Adrenal gland (tissue), 9 donors: ENCODE measurements at regions not wholly inside any gene's neighbourhood (a gene's known extent, or its start where the extent isn't known, plus 50 kb on each side); places are given as distances from the start of the nearest gene placed in this dataset.
A peak's percentile ranks its signal among the peaks of the same experiment; 100 is the strongest.

Source experiments
- DNase-seq, 7 donors: peaks; one replicate each; pipeline ENCODE4 v3.0.0-alpha.2; 2019 to 2020
- H3K27ac ChIP-seq, 5 donors: fragments of 200-600 bp; sonication (generic) in 4 of 5; 1 replicate in 3 of 5; 2 replicates in 2 of 5; pipeline versions ENCODE4 v1.5.1 to v1.8.0; 2016 to 2020; ENCODE audit warnings: mild to moderate bottlenecking in 1 of 5
- H3K27me3 ChIP-seq: fragments of 200-600 bp; 2 replicates; pipeline ENCODE4 v1.8.0; 2021
- H3K36me3 ChIP-seq, 2 donors: fragments of 200-600 bp; replicated peaks in 1 of 2; 1 replicate in 1 of 2; 2 replicates in 1 of 2; pipeline versions ENCODE4 v1.5.1 to v1.8.0; 2018 to 2022
- H3K4me1 ChIP-seq, 2 donors: fragments of 200-600 bp; replicated peaks in 1 of 2; 1 replicate in 1 of 2; 2 replicates in 1 of 2; pipeline versions ENCODE4 v1.5.1 to v1.8.0; 2018 to 2021
- H3K4me3 ChIP-seq, 4 donors: fragments of 200-600 bp; sonication (generic) in 3 of 4; one replicate each; pipeline ENCODE4 v1.5.1; 2016 to 2018
- H3K9me3 ChIP-seq, 3 donors: fragments of 200-600 bp; sonication (generic) in 1 of 3; replicated peaks in 1 of 3; 1 replicate in 2 of 3; 2 replicates in 1 of 3; pipeline versions ENCODE4 v1.5.1 to v1.8.0; 2016 to 2021
- CTCF ChIP-seq, 6 experiments: fragments of 450-650 bp in 4 of 6; fragments of 200-600 bp in 2 of 6; sonication (generic) in 1 of 6; IDR thresholded peaks; 1 replicate in 5 of 6; 2 replicates in 1 of 6; pipeline versions ENCODE4 v1.5.1 to v1.8.0; 2016 to 2021; ENCODE audit warnings: antibody characterized with exemption in 6 of 6, mild to moderate bottlenecking in 2 of 6, moderate library complexity in 1 of 6
- POLR2A ChIP-seq, 2 donors: fragments of 450-650 bp; IDR thresholded peaks; one replicate each; pipeline ENCODE4 v1.6.1; 2017; ENCODE audit warnings: antibody characterized with exemption in 2 of 2, mild to moderate bottlenecking in 2 of 2, moderate library complexity in 1 of 2
- WGBS, 4 donors: extraction: QIAGEN DNeasy Blood & Tissue Kit in 2 of 4; methylation state at CpG; one replicate each; pipeline versions ENCODE4 v1.1.5 to v1.1.7; 2013 to 2017; 5-methylcytosine and 5-hydroxymethylcytosine counted together
- intact Hi-C, 2 donors: fragments of 100-400 bp; cut with DNase I; formaldehyde crosslinking; loops; one replicate each; pipeline versions ENCODE4 v1.14.1 to v1.15.0; 2022 to 2023
- donor health status: healthy with polysubstance abuse.
- donor health status: Bipolar disorder and iron deficiency.
- donor health status: DM: yes; HTN: yes; CAD: no.
- donor health status: DM: no; HTN: no; CAD: no.
- donor health status: DM: no; HTN: no; CAD: no.

GRCh38 chr1:68907491-68907890 lies 410.6 kb upstream of the DEPDC1 start:
- Histone ChIP-seq H3K27ac (no peak overlapping the region), H3K4me1 (no peaks in the 10 kb centered on the region), H3K4me3 (no peak overlapping the region), H3K9me3 (no peaks in the 10 kb centered on the region), H3K36me3 (no peaks in the 10 kb centered on the region), H3K27me3 (no peaks in the 10 kb centered on the region)
- DNase-seq, result no peak
- TF ChIP-seq CTCF (IDR thresholded peaks at IDR 0.05) (no peak), POLR2A (IDR thresholded peaks at IDR 0.05) (no peak)
- 66 to 78% (median 74%) methylated on average over 5 of the region's 5 CpGs for WGBS, 4 donors
- intact Hi-C loops, result no loop called here

GRCh38 chr1:68908316-68908715 lies 411.4 kb upstream of the DEPDC1 start:
- no peak for DNase-seq
- Histone ChIP-seq H3K4me1 (no peaks in the 10 kb centered on the region), H3K27me3 (no peaks in the 10 kb centered on the region), H3K27ac (no peak overlapping the region), H3K36me3 (no peaks in the 10 kb centered on the region), H3K4me3 (no peak overlapping the region), H3K9me3 (no peaks in the 10 kb centered on the region)
- intact Hi-C loops, result no loop called here
- TF ChIP-seq POLR2A (IDR thresholded peaks at IDR 0.05), result no peak
- TF ChIP-seq CTCF (IDR thresholded peaks at IDR 0.05), result no peak
- 39 to 54% (median 51%) methylated on average over 2 of the region's 2 CpGs for WGBS, 4 donors

GRCh38 chr1:68916221-68916902 lies 419.5 kb upstream of the DEPDC1 start:
- DNase-seq, result peak; percentile 24 to 59 (median 47)
- intact Hi-C loops, result no loop called here
- peak overlapping the region in 2 of 5 donors; percentile 13 to 51 for H3K27ac ChIP-seq
- WGBS, 4 donors, result 30 to 33% (median 31%) methylated on average over 4 of the region's 4 CpGs
- H3K4me1 ChIP-seq, result peaks cover 0 to 10% of the 10 kb centered on the region in 2 donors
- H3K4me3 ChIP-seq, result no peak overlapping the region
- no peaks in the 10 kb centered on the region for H3K9me3 ChIP-seq
- H3K27me3 ChIP-seq, result no peaks in the 10 kb centered on the region
- H3K36me3 ChIP-seq, result no peaks in the 10 kb centered on the region
- TF ChIP-seq POLR2A (IDR thresholded peaks at IDR 0.05), result no peak
- TF ChIP-seq CTCF (IDR thresholded peaks at IDR 0.05), result no peak

- DNase-seq, result no peak
- Histone ChIP-seq H3K4me3 (no peak overlapping the region), H3K27me3 (no peaks in the 10 kb centered on the region), H3K9me3 (no peaks in the 10 kb centered on the region), H3K27ac (no peak overlapping the region), H3K4me1 (peaks cover 0 to 10% of the 10 kb centered on the region in 2 donors), H3K36me3 (no peaks in the 10 kb centered on the region)
- intact Hi-C loops, result no loop called here
- no peak for TF ChIP-seq POLR2A (IDR thresholded peaks at IDR 0.05)
- TF ChIP-seq CTCF (IDR thresholded peaks at IDR 0.05), result no peak
- WGBS, 4 donors, result 53 to 56% (median 55%) methylated on average over 5 of the region's 5 CpGs
Observed at GRCh38 chr1:68917456-68917855, 420.6 kb upstream of the DEPDC1 start.
